ENCODE measurements at regions not wholly inside any gene's neighbourhood (a gene's known extent, or its start where the extent isn't known, plus 50 kb on each side); places are given as distances from the start of the nearest gene placed in this dataset.

DNA sequence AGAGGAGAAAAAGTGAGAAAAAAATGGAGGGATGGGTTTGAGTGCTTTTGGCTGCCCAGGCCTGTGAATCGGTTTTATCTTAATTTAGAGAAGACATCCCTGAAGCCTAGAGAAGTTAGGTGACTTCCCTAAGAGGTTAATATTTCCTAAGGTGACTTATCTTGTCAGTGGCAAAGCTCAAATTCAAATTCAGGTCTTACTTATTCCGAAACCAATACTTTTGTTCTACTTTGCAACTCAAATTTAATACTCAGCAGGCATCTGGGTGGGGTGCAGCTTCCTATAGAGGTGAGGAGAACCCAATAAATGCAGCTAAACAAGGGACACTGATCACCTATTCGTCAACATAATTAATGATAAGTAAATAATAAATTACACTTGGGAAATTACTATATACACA lies 54.9 kb upstream of the MYRIP start:
- TF ChIP-seq, protein P1, sequence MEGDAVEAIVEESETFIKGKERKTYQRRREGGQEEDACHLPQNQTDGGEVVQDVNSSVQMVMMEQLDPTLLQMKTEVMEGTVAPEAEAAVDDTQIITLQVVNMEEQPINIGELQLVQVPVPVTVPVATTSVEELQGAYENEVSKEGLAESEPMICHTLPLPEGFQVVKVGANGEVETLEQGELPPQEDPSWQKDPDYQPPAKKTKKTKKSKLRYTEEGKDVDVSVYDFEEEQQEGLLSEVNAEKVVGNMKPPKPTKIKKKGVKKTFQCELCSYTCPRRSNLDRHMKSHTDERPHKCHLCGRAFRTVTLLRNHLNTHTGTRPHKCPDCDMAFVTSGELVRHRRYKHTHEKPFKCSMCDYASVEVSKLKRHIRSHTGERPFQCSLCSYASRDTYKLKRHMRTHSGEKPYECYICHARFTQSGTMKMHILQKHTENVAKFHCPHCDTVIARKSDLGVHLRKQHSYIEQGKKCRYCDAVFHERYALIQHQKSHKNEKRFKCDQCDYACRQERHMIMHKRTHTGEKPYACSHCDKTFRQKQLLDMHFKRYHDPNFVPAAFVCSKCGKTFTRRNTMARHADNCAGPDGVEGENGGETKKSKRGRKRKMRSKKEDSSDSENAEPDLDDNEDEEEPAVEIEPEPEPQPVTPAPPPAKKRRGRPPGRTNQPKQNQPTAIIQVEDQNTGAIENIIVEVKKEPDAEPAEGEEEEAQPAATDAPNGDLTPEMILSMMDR (IDR thresholded peaks at IDR 0.05): no peak
- Histone ChIP-seq H3K27ac (ENCODE audit: low read length) (no peak overlapping the region), H3K9me3 (ENCODE audit: control insufficient read depth, insufficient read depth, low read length) (no peaks in the 10 kb centered on the region), H3K4me1 (ENCODE audit: control insufficient read depth, insufficient read depth, low read length) (no peaks in the 10 kb centered on the region), H3K27me3 (ENCODE audit: control insufficient read depth, insufficient read depth, low read length) (no peaks in the 10 kb centered on the region), H3K36me3 (ENCODE audit: control insufficient read depth, insufficient read depth, low read length) (no peaks in the 10 kb centered on the region), H3K4me3 (ENCODE audit: low read length) (no peak overlapping the region)
- no peak for ATAC-seq
- Mint-ChIP-seq H3K9me3 (no peaks in the 10 kb centered on the region), H3K27me3 (ENCODE audit: low read depth in 2 of 2) (peaks cover 3 to 7% of the 10 kb centered on the region in 2 donors), H3K27ac (no peak overlapping the region), H3K4me1 (no peaks in the 10 kb centered on the region), H3K4me3 (no peak overlapping the region), H3K36me3 (no peaks in the 10 kb centered on the region)
- 62% methylated on average over 1 of the region's 3 CpGs for WGBS (ENCODE audit: insufficient coverage)
- DNase-seq: no peak
- intact Hi-C loops (cut with micrococcal nuclease): no loop called here

- H3K27ac Mint-ChIP-seq: no peak overlapping the region
- H3K27me3 Mint-ChIP-seq (ENCODE audit: low read depth in 2 of 2): peaks cover 3 to 7% of the 10 kb centered on the region in 2 donors
- Histone ChIP-seq H3K36me3 (ENCODE audit: control insufficient read depth, insufficient read depth, low read length) (no peaks in the 10 kb centered on the region), H3K27me3 (ENCODE audit: control insufficient read depth, insufficient read depth, low read length) (no peaks in the 10 kb centered on the region), H3K27ac (ENCODE audit: low read length) (no peak overlapping the region), H3K9me3 (ENCODE audit: control insufficient read depth, insufficient read depth, low read length) (no peaks in the 10 kb centered on the region), H3K4me3 (ENCODE audit: low read length) (no peak overlapping the region), H3K4me1 (ENCODE audit: control insufficient read depth, insufficient read depth, low read length) (no peaks in the 10 kb centered on the region)
- no peaks in the 10 kb centered on the region for H3K4me1 Mint-ChIP-seq
- intact Hi-C loops (cut with micrococcal nuclease): no loop called here
- WGBS (ENCODE audit: insufficient coverage): no CpG with 5 or more reads among the region's 1 CpG
- H3K36me3 Mint-ChIP-seq: no peaks in the 10 kb centered on the region
- no peak overlapping the region for H3K4me3 Mint-ChIP-seq
- ATAC-seq (no peak), DNase-seq (no peak)
- H3K9me3 Mint-ChIP-seq: no peaks in the 10 kb centered on the region
- TF ChIP-seq, protein P1 (IDR thresholded peaks at IDR 0.05): no peak
Observed at GRCh38 chr3:39755100-39755499, 54.3 kb upstream of the MYRIP start.

GRCh38 chr3:39757307-39757706 lies 52.1 kb upstream of the MYRIP start:
- DNase-seq (no peak), ATAC-seq (no peak)
- Histone ChIP-seq H3K4me1 (ENCODE audit: control insufficient read depth, insufficient read depth, low read length) (no peaks in the 10 kb centered on the region), H3K36me3 (ENCODE audit: control insufficient read depth, insufficient read depth, low read length) (no peaks in the 10 kb centered on the region), H3K4me3 (ENCODE audit: low read length) (no peak overlapping the region), H3K9me3 (ENCODE audit: control insufficient read depth, insufficient read depth, low read length) (no peaks in the 10 kb centered on the region), H3K27ac (ENCODE audit: low read length) (no peak overlapping the region), H3K27me3 (ENCODE audit: control insufficient read depth, insufficient read depth, low read length) (no peaks in the 10 kb centered on the region)
- 100% methylated on average over 2 of the region's 2 CpGs for WGBS (ENCODE audit: insufficient coverage)
- peaks cover 3 to 7% of the 10 kb centered on the region in 2 donors for H3K27me3 Mint-ChIP-seq (ENCODE audit: low read depth in 2 of 2)
- TF ChIP-seq, protein P1 (IDR thresholded peaks at IDR 0.05): no peak
- intact Hi-C loops (cut with micrococcal nuclease): no loop called here
- peaks cover 0 to 2% of the 10 kb centered on the region in 2 donors for H3K9me3 Mint-ChIP-seq
- no peak overlapping the region for H3K27ac Mint-ChIP-seq
- no peaks in the 10 kb centered on the region for H3K4me1 Mint-ChIP-seq
- H3K4me3 Mint-ChIP-seq: no peak overlapping the region
- H3K36me3 Mint-ChIP-seq: no peaks in the 10 kb centered on the region

Data from natural killer cell (primary cell).